ENCODE measurements at regions not wholly inside any gene's neighbourhood (a gene's known extent, or its start where the extent isn't known, plus 50 kb on each side); places are given as distances from the start of the nearest gene placed in this dataset.

DNA sequence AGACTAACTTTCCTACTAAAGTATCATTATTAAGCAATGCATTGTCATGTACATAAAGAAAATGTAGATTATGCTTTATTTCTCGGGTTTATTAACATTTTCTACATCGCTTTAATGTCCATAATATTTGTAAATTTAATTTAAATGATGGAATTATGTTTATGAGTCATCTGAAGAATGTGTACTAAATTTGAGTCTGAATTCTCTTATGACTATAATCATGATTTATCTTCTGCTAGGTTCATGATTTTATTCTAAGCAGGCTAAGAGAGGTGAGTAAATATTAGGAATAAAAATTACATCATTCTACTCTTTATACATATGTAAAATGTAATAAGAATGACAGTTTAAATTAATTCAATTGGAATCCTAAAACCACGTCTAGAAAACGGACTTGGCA, 206.3 kb upstream of the NOL4 start:
- intact Hi-C loops (cut with DNase I): no loop called here
- H3K27me3 ChIP-seq: no peaks in the 10 kb centered on the region

DNA sequence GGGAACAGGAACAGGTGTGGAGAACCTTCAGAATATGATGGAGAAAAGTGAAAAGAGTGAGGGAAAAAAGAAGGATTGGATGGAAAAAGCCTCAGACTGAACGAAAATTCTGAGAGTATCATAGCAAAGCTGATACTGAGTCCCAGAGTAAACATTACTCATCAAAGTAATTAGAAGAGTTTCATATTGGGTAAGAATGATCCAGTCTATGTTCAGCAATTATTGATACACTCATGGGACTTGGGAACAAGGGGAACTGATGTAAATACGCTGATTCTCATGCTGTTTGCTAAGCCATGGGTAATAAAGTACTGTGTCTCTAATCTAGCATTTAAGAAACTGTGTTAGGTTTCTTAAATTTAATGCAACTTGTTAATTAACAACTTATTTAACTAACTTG, 219.9 kb upstream of the NOL4 start:
- Histone ChIP-seq H3K27me3 (no peaks in the 10 kb centered on the region), H3K9me3 (no peaks in the 10 kb centered on the region), H3K4me1 (no peaks in the 10 kb centered on the region), H3K4me3 (no peak overlapping the region), H3K36me3 (no peaks in the 10 kb centered on the region), H3K27ac (no peak overlapping the region)
- no peak for DNase-seq
- intact Hi-C loops (cut with DNase I): no loop called here
- WGBS, 2 donors: 48 to 51% methylated on average over 2 of the region's 2 CpGs
- TF ChIP-seq POLR2A (IDR thresholded peaks at IDR 0.05): no peak
- TF ChIP-seq, protein P1, sequence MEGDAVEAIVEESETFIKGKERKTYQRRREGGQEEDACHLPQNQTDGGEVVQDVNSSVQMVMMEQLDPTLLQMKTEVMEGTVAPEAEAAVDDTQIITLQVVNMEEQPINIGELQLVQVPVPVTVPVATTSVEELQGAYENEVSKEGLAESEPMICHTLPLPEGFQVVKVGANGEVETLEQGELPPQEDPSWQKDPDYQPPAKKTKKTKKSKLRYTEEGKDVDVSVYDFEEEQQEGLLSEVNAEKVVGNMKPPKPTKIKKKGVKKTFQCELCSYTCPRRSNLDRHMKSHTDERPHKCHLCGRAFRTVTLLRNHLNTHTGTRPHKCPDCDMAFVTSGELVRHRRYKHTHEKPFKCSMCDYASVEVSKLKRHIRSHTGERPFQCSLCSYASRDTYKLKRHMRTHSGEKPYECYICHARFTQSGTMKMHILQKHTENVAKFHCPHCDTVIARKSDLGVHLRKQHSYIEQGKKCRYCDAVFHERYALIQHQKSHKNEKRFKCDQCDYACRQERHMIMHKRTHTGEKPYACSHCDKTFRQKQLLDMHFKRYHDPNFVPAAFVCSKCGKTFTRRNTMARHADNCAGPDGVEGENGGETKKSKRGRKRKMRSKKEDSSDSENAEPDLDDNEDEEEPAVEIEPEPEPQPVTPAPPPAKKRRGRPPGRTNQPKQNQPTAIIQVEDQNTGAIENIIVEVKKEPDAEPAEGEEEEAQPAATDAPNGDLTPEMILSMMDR (IDR thresholded peaks at IDR 0.05): no peak

More for the DNA sequence above, 206.3 kb upstream of the NOL4 start:
- Histone ChIP-seq H3K4me3 (no peak overlapping the region), H3K36me3 (no peaks in the 10 kb centered on the region), H3K4me1 (no peaks in the 10 kb centered on the region), H3K9me3 (no peaks in the 10 kb centered on the region), H3K27ac (no peak overlapping the region)
- no peak for DNase-seq
- TF ChIP-seq, protein P1 (IDR thresholded peaks at IDR 0.05): no peak
- no peak for TF ChIP-seq POLR2A (IDR thresholded peaks at IDR 0.05)
- WGBS, 2 donors: 64 to 71% methylated on average over 4 of the region's 4 CpGs

DNA sequence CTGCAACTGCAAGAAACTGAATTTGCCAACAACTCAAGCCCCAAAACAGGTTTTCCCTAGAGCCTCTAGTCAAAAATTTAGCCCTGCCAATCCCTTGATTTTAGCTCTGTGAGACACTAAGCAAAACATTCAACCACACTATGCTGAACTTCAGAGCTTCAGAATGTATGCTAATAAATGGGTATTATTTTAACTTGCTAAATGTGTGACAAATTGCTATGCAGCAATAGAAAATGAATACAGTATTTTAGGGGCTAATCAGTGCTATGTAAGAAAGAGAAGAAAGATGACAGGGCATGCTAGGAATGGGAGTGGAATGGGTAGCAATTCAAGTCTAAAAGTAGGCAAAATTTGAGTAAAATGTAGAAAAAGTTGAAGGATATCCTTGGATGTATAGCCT, 223.9 kb upstream of the NOL4 start:
- H3K27me3 ChIP-seq: no peaks in the 10 kb centered on the region
- no peak for DNase-seq
- H3K4me1 ChIP-seq: no peaks in the 10 kb centered on the region
- intact Hi-C loops (cut with DNase I): no loop called here
- no peak overlapping the region for H3K4me3 ChIP-seq
- no peaks in the 10 kb centered on the region for H3K9me3 ChIP-seq
- no peak overlapping the region for H3K27ac ChIP-seq
- TF ChIP-seq, protein P1 (IDR thresholded peaks at IDR 0.05): no peak
- TF ChIP-seq POLR2A (IDR thresholded peaks at IDR 0.05): no peak
- no peaks in the 10 kb centered on the region for H3K36me3 ChIP-seq

DNA sequence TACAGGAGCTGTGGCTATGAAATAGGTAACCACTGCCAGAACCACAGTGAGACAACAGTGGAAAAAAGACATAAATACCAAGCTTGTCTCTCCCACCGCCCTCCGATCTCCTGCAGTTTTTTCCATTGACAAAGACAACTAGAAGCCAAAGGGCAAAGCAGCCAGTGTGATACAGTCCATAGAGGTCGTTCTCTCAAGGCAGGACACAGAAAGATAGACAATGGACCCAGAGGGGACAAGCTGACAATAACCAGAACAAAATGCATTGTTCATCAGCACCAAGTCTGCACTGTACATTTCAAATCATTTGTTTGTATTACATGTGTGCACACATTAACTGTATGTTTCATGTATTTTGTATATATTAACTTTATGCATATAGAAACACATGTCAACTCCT, 233.0 kb upstream of the NOL4 start:
- no peak for DNase-seq
- 76 to 84% methylated on average over 3 of the region's 3 CpGs for WGBS, 2 donors

DNA sequence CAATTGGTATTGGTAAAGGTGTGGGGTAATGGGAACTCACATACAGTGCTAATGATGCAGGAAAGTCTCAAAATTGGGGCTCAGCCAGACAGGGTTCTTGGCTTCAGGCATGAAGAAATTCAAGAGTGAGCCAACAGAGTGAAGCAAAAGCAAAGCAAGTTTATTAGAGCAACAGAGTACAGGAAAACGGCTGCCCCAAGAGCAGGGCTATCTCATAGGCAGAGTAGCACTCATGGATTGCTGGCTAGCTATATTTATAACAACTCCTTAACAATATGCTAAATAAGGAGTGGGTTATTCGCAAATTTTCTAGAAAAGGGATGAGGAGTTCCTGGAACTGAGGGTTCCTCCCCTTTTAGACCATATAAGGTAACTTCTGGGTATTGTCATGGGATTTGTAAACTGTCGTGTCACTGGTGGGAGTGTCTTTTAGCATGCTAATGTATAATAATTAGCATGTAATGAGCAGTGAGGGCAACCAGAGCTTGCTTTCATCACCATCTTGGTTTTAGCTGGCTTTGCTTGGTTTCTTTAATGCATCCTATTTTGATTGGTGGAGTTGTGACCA, 233.8 kb upstream of the NOL4 start:
- intact Hi-C loops (cut with DNase I): no loop called here
- H3K9me3 ChIP-seq: no peaks in the 10 kb centered on the region
- H3K4me1 ChIP-seq: no peaks in the 10 kb centered on the region
- TF ChIP-seq, protein P1 (IDR thresholded peaks at IDR 0.05): no peak
- no peak for TF ChIP-seq POLR2A (IDR thresholded peaks at IDR 0.05)
- no peak for DNase-seq
- H3K36me3 ChIP-seq: no peaks in the 10 kb centered on the region
- H3K4me3 ChIP-seq: no peak overlapping the region
- 49 to 56% methylated on average over 3 of the region's 3 CpGs for WGBS, 2 donors
- H3K27me3 ChIP-seq: no peaks in the 10 kb centered on the region
- H3K27ac ChIP-seq: no peak overlapping the region

More for the DNA sequence above, 233.0 kb upstream of the NOL4 start:
- H3K4me3 ChIP-seq: no peak overlapping the region
- H3K9me3 ChIP-seq: no peaks in the 10 kb centered on the region
- intact Hi-C loops (cut with DNase I): no loop called here
- no peaks in the 10 kb centered on the region for H3K27me3 ChIP-seq
- TF ChIP-seq, protein P1 (IDR thresholded peaks at IDR 0.05): no peak
- no peak for TF ChIP-seq POLR2A (IDR thresholded peaks at IDR 0.05)
- H3K27ac ChIP-seq: no peak overlapping the region
- no peaks in the 10 kb centered on the region for H3K4me1 ChIP-seq
- no peaks in the 10 kb centered on the region for H3K36me3 ChIP-seq
